NCI-H526 treated with DMSO at 0.1 percent for 48 hours (cell line): ENCODE measurements at regions not wholly inside any gene's neighbourhood (a gene's known extent, or its start where the extent isn't known, plus 50 kb on each side); places are given as distances from the start of the nearest gene placed in this dataset.

Source experiments
- DNase-seq: peaks from one replicate; lab custom pipeline; 2025; lab: John Stamatoyannopoulos, UW

DNA sequence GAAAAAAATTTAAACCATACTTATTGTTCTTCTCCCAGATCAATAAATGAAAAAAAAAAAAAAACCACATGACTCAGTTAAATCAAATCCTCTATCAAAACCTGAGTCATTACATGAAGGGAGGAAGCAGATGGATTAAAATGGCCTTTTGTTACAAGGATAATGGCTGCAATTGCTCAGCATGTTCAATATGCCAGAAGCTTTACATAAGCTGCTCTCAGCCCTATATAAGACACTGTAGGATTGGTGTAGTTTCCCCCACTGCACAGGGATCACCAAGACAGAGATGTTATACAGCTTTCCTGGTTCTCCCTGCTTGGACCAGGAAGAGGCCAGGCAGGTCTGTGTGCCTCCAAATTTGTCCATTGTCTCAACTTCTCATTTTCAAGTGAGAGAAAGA lies 101.6 kb upstream of the MAP1B start:
- DNase-seq = no peak

DNA sequence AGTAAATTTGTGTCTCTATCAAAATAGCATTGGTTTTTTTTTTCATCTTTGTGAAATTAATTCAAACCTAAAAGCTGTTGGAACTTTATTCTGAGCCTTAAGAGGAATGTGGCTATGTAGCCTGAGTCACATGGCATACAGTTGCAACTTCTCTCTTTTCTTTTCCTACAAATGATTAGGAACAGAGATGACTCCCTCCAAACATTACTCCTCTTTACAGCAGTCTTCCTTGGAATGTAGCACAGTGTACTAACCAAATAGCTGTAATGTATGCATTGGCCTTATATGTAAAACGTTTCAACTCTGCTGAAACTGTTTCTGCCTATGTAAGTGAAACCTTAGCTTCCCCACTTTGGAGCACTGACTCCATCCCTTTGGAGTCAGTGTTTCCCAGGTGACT lies 100.9 kb upstream of the MAP1B start:
- DNase-seq = peak; percentile 17

DNA sequence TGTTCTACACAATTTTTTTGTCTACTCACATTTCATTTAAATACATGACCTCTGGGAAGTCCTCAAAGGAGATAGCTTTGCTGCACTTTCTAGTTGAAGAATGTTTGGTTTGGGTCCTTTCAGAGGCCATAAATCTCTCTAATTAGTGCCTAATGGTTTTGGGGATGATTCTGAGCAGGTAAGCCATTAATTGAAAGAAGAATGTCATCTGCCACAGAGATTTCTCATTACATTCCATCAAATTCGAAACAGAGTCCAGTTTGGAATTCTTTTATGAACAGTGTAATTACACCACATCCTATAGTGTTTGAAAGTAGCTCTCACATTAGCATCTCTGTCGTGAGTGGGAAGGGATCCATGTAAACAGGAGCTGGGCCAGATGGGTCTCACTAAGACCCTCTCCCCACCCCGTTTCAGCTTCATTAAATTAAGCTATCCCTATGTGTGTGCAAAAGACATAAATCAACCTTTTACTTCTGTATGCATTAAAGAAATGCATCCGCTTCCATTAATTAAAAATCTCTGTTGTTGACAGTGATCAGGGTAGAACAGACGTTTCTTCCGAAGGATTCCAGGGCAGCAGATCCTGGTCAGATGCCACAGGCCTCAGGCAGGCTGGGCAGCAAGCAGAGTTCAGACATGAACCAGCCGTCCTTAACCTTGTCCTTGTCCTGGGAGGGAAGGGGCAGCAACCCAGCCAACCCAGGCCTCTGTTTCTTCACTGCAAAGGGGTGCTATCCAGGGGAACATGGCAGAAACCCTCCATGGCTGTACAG lies 99.8 kb upstream of the MAP1B start:
- DNase-seq = no peak

DNA sequence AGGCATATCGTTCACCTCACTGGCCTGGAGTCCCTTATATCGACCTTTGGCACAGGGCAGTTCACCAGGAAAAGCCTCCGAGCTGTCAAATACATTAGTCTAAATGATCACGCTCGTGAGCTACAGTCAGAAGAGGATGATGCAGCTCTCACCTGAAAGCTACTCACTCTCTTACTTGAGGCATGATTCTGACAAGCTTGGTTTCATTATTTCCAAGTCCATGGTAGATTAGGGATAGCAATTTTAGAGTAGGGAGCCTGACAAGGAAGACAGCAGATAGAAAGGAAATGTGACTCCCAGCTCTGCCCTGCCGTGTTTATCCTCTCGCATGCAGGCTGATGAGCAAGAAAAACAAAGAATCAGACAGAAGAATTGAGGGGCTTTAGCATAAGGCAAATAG lies 98.0 kb upstream of the MAP1B start:
- DNase-seq = no peak

DNA sequence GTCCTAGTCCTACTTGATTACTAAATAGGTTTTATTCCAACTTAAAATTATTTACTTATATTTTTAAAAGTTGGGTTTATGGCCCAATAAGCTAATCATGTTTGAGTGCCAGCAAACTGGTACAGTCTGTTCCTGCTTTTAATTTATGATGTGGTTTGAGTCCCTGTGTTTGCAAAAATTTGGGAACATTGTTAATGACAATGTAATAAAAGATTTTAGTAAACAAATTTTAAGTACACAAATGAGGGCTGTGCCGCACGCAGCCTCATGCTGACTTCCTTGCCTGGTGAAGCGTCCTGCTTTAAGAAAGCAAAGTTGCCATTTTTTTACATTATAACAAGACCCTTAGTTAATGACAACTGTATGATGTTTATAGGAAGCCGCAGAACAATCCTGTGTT lies 96.8 kb upstream of the MAP1B start:
- no peak for DNase-seq

DNA sequence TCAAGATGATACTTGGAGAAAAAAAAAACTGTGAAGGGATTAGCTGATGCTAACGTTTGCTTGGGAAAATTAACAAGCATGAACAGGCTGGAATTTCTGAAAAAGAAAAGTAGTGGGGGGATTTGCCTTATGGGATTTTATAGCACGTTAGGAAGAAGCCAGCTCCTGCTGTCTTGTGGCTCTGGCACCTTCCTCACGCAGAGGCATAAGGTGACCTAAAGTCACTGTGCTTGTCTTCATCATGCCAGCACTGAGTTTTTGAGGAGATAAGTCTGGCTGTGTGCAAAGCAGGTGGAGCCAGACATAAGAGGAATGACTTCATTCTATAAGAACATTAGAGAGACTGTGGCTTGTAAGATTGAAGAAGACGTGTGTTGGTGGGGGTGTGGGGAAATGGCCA lies 94.4 kb upstream of the MAP1B start:
- DNase-seq = no peak

DNA sequence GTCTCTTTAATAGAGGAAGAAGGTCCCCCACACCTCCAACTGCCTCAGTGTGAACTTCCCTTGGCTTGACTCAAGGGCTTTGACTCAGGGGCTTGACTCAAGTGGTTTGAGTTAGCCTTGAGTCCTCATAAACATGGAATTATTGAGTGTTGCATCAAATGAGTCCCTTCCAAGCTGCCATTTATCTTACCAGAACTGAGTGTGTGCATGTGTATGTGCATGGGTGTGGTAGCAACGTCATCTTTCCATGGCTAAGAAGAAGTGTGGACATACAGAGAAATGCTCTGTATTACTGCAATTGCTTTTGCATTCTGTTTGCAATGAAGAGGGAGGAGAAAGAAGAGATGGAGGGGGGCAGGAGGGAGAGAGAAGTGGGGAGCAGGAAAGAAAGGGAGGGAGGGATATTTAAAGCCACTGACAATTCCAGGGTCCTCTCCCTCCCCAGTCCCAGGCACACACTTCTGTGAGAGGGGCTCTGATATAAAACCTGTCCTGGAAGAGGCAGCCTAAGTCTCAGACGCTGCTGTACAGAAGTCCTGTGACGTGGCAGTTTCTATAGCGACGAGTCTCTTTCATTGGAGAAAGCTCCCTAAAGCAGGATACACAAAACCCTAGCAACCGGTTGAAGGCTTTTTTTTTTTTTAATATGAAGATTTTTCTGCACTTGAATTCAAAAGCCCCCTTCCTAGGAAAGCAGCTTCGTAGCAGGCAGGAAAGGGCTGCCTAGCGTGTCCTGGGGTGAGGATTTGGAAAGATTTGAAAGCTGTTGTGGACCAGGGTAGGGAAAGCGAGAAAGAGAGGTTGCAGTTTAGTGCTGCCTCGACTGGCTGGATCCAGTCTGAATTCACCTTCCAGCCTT lies 93.3 kb upstream of the MAP1B start:
- no peak for DNase-seq

DNA sequence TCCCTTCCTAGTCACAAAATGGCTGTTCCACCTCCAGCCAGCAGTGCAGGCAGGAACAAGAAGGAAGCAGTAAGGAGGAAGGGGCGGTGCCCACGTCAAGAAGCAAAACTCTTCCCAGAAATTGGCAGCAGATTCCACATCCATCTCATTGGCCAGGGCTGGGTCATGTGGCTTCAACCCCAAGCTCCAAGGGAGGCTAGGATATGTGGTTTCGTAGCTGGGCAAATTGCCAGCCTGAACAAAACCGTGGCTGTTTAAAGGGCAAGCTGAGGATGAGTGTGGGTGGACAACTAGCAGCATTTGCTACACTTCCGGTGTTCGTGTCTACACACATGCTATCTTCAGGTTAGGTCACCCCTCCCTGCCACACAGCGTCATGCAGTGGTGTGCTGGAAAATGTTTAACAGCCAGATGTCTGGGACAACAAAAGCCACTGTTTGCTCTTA lies 92.1 kb upstream of the MAP1B start:
- no peak for DNase-seq

DNA sequence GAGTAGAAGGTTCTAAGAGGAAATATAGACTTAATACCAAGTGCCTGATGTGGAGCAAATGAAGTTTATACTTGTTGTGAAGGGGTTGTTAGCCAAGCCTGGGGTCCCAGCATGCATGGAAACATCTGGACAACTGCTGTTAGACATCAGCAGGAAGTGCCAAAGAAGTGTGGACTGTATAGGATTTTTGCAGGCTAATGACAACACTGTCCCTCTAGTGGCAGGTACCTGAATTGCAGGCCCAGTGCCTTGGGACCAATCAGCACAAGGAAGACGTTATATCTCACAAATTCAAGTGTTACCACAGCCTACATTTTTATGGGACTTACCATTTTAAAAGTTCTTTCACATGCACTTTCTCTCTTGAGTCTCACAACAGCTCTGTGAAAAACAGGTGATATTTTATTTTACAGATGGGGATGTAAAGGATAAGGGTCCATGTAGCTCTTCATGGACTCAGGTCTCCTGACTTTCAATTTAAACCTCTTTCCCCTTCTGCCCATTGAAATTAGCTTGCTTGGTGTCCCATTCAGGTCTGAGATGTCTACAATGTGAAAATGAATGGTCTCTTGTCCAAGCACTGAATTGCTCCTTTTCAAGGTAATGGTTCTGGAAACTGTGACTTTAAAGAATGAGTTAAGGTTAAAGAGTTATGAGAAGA lies 89.0 kb upstream of the MAP1B start:
- peak; percentile 0 for DNase-seq

DNA sequence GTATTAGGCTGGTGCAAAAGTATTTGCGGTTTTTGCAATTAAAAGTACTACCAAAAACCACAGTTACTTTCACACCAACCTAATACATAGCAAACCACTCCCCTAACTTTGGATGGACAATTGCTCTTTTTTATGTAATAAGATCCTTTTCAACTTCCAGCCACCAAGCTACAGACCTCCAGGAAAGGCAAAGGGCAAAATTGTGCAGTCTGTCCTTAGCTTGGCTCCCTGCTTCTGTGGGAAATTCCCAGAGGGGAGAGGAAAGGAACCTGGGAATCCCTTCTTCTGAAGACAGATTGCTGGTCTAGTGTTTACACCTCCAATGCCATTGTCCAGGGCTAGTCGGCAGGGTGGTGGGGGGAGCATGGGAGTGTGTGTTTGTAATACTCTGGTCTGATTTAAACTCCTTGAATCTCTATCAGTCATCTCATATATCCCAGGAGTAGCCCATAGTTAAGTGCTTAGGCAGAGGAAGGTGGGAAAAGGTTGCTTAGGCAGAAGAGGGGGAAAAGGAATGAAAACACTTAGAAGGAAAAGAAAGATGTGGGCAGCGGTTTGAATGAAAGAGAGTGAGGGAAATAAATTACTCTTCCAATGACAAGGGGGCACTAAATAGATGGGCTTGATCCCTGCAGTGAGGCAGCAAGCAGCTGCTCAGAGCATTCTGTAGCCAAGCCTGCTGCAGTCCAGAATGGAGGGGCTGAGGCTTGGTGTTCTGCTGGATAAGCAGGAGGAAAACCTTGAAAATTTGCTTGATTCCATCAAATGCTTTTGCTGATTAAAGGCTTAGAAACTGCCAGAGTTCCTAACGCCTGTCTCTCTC lies 86.9 kb upstream of the MAP1B start:
- no peak for DNase-seq

DNA sequence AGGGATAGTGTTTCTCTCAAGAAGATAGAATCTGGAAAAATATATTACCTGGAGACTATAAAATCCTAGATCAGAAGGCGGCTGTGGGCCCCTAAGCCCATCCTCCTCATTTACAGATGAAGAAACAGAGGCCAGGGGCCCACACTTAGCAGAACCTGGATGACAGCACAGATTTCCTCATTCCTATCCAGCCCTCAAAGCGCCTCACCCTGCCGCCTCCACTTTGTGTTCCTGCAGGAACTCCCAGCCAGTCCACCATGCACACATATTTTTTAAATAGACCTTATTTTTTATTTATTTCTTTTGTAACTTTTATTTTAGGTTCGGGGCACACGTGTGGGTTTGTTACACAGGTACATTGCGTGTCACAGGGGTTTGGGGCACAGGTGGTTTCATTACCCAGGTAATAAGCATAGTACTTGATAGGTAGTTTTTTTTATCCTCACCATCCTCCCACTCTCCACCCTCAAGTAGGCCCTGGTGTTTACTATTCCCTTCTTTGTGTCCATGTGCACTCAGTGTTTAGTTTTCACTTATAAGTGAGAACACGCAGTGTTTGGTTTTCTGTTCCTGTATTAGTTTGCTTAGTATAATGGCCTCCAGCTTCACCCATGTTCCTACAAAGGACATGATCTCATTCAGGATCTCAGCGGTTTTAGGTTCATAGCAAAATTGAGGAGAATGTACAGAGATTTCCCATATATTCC lies 85.5 kb upstream of the MAP1B start:
- DNase-seq = no peak

DNA sequence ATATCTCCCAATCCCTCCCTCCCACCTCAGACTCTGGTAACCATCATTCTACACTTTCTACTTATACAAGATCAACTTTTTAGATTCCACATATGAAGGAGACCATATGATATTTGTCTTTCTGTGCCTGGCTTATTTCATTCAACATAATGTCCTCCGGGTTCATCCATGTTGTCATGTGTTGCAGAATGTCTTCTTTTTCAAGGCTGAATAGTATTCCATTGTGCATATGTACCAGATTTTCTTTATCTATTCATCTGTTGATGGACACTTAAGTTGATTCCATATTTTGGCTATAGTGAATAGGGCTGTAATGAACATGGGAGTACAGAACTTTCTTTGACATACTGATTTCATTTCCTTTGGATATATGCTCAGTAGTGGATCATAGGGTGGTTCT lies 78.9 kb upstream of the MAP1B start:
- no peak for DNase-seq

DNA sequence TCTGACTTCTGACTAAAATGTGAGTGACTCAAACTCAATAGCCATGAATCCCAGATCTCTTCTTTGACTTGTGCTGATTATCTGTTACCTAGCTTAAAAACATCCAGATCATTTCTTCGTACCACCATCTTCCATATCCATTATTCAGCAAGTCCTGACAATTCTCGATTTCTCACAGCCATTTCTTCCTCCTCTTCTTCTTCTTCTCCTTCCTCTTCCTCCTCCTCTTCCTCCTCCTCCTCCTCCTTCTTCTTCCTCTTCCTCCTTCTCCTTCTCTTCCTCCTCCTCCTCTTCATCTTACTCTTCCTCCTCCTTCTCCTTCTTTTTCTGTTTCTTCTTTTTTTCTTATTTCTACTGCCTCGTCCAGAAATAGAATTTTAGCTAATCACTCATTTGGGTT lies 77.0 kb upstream of the MAP1B start:
- no peak for DNase-seq

DNA sequence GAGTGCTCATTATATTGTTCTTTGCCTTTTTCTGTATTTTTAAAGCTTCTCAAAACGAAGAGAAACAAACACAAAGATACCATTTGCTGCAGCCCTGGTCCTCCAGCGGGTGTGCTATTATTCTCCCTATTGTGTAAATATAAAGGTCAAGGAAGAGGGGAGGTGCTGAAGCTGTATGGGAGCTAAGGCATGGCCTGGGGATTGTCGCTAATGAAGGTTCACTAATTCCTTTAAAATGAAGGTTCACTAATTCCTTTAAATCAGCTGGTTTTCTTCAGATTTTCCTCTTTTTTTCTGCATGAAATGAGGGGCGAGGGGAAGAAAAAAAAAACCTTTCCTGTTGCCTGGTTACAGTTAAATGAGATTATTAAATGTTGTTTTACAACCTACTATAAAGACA lies 74.5 kb upstream of the MAP1B start:
- DNase-seq = no peak

DNA sequence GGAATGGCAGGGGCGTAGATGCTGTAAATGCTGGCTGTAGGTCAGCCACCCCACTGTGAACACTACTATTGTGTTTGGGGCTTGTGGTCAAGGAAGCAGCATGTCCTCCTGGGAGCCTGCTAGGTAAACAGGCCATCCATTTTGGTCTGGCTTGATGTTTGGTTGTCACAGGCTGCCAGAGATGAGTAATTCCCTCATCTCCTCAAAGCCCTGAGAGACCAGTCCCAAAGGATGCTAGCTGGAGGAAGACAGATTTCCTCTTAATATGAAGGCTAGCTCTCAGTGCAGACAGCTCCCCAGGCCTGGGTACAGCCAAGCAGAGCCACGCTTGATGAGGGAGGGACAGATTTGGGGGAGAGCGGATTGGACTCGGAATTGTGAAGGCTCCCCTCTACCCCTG lies 72.5 kb upstream of the MAP1B start:
- DNase-seq = no peak

DNA sequence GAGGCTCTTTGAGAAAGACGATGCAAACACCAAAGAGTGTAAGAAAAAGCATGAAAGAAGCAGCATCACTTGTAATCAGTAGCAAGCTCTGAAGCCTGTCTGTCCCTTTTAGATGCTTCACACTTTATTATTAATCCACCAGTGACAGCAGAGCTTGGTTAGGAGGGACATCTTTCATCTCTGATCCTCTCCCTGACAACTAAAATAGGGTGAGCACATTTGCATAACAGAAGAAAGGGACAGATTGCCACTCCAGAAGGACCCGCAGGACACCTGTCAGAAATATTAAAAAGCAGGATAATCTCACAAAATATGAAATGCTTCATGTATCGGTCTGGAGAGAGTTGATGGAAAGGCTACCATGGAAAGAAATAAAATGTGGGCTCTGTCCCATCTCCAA lies 71.4 kb upstream of the MAP1B start:
- no peak for DNase-seq

DNA sequence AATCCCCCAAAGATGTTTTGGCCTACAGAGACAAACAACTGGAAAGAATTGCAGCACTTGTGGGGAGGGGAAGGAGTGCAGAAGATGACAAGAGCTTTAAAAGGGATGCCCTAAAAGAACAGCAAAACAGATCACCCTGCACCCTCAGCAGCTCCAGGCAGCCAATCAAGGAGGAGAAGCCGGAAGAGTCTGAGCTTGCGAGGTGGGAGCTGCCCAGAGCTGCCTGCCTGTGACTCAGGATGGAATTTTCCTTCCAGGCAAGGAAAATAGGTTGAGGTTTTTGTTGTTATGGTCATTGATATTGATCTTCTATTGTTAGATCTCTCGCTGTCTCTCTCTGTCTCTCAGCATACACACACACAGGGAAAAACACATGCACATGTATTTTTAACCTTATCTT lies 70.3 kb upstream of the MAP1B start:
- DNase-seq = no peak

DNA sequence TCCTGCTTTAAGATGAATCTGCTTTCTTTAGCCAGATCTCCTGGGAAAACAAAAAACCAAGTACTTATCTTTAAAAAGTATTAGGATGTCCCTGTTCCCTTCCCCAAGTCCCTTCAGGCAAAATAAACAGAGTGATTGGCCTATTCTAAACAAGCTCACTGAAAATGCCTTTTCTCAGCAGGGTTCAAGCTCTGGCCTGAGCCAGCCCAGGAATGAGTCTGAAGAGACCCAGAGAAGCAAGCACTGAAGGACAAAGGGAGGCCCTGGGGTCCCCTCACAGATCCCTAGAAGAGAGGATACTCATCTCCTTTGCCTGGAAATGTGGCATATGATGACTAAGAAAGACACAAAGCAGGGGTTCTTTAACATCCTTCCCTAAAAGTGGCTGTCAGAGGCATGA lies 66.8 kb upstream of the MAP1B start:
- DNase-seq = no peak

DNA sequence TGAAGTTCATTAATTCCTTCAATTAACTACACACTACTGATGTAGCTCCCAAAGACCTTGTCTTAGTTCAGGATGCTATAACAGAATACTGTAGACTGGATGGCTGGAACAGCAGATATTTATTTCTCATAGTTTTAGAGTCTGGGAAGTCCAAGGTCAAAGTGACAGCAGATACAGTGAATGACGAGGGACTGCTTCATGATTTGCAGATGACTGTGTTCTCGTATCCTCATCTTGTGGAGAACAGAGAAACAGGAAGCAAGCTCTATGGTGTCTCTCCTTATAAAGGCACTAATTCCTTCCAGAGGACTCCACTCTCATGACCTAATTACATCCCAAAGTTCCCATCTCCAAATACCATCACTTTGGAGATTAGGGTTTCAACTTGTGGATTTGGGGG lies 65.6 kb upstream of the MAP1B start:
- DNase-seq = no peak

DNA sequence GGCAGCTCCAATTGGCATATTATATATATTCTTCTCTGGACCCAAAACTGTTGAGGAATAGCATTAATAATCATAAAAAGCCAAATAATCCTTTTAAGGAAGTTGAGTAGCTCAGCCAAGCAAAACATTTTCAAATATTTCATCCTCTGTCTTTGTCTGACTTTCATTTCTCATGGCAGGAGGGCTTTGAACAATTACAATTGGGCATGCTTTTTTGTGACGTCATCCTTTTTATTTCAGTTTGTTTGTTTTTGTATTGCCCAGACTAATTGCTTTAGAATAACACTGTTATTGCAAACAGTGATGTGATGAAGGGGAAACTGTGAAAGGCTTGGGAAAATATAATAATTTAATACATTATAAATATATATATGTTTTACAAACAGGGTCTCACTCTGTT lies 65.2 kb upstream of the MAP1B start:
- DNase-seq = no peak

DNA sequence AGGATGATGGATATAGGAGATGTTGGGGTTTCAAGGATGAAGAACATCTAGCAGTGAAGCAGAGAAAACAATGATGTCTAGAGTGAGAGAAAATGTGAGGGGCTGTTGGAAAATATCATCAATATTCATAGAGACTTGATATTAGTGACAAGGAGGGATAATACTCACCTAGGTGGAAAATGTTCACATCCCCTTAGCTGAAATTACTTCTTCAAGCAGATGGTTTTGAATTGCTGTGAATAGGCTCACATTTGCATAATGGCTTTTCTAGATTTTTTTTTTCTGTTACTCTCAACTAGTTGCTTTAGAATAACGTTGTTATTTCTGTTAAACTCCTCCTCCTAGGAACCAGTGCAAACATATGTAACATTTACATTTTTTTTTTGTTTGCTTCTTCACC lies 61.6 kb upstream of the MAP1B start:
- DNase-seq = no peak
